DND-41 (cell line): ENCODE measurements at regions not wholly inside any gene's neighbourhood (a gene's known extent, or its start where the extent isn't known, plus 50 kb on each side); places are given as distances from the start of the nearest gene placed in this dataset.

Experiments
- ATAC-seq: fragments of 200-7000 bp; cut with Tn5 transposase; 3 replicates; pipeline ENCODE4 v1.9.1; 2021; ENCODE audit warnings: low read depth; ENCODE audit not compliant: insufficient read depth
- DNase-seq: peaks from one replicate; pipeline ENCODE4 v3.0.0-alpha.2; 2020
- H2AFZ ChIP-seq: 2 replicates; pipeline ENCODE4 v1.6.0; 2012; ENCODE audit warnings: low read depth, low read length
- H3K27ac ChIP-seq: 2 replicates; pipeline ENCODE4 v1.5.1; 2012; ENCODE audit warnings: low read length, inconsistent platforms
- H3K27me3 ChIP-seq: fragments of 200-600 bp; sonication (generic); 2 replicates; pipeline ENCODE4 v1.6.0; 2012; ENCODE audit warnings: low read length, mild to moderate bottlenecking, inconsistent platforms; ENCODE audit not compliant: insufficient read depth, poor library complexity
- H3K36me3 ChIP-seq: 2 replicates; pipeline ENCODE4 v1.5.1; 2012; ENCODE audit warnings: low read length, inconsistent platforms; ENCODE audit not compliant: insufficient read depth
- H3K4me1 ChIP-seq: 2 replicates; pipeline ENCODE4 v1.5.1; 2012; ENCODE audit warnings: mild to moderate bottlenecking, low read length; ENCODE audit not compliant: insufficient read depth
- H3K4me2 ChIP-seq: 2 replicates; pipeline ENCODE4 v1.6.0; 2012; ENCODE audit warnings: mild to moderate bottlenecking, moderate library complexity, low read length, inconsistent platforms; ENCODE audit not compliant: insufficient read depth
- H3K4me3 ChIP-seq, 2 experiments: fragments of 200-600 bp in 1 of 2; shearing (Covaris generic) in 1 of 2; 2 replicates each; pipeline ENCODE4 v1.5.1; 2012 to 2016; ENCODE audit warnings: inconsistent platforms in 2 of 2, low read length in 2 of 2, mild to moderate bottlenecking in 2 of 2, low read depth in 1 of 2, moderate library complexity in 1 of 2
- H3K79me2 ChIP-seq: 2 replicates; pipeline ENCODE4 v1.6.0; 2012; ENCODE audit warnings: low read length, inconsistent platforms; ENCODE audit not compliant: insufficient read depth
- H3K9ac ChIP-seq: 2 replicates; pipeline ENCODE4 v1.6.0; 2012; ENCODE audit warnings: low read depth, mild to moderate bottlenecking, inconsistent platforms, low read length, moderate library complexity
- H3K9me3 ChIP-seq: 2 replicates; pipeline ENCODE4 v1.5.1; 2012; ENCODE audit warnings: low read length, moderate library complexity, mild to moderate bottlenecking, inconsistent platforms; ENCODE audit not compliant: insufficient read depth, severe bottlenecking
- H4K20me1 ChIP-seq: 2 replicates; pipeline ENCODE4 v1.6.0; 2012; ENCODE audit warnings: low read length; ENCODE audit not compliant: insufficient read depth
- EZH2 ChIP-seq: IDR thresholded peaks from 3 replicates; pipeline ENCODE4 v1.6.1; 2012; ENCODE audit warnings: borderline replicate concordance, low read depth, mild to moderate bottlenecking, moderate library complexity, low read length, inconsistent platforms; ENCODE audit not compliant: severe bottlenecking
- TF ChIP-seq, protein P1 (sequence below): IDR thresholded peaks from 2 replicates; pipeline ENCODE4 v1.5.1; 2012; ENCODE audit warnings: borderline replicate concordance, low read length, moderate library complexity, mild to moderate bottlenecking; ENCODE audit not compliant: poor library complexity, severe bottlenecking; ENCODE audit errors: extremely low read depth

DNA sequence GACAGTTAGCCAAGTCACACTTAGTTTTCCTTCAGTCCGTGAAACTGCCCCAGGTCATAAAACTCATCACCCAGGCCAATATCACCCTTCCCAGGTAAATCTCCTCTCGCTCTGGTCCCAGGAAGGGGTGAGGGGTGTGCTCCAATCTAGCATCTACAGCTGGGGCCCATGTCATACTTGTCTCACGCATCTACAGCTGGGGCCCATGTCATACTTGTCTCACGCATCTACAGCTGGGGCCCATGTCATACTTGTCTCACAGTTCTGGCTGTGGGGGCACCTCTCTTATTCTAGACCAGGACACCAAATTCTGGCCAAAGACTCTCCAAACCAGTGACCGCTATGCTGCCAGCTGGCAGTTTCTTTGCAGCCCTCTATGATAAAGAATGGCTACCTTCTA, 123.3 kb upstream of the DLGAP1 start:
- H3K27ac ChIP-seq = no peak overlapping the region

DNA sequence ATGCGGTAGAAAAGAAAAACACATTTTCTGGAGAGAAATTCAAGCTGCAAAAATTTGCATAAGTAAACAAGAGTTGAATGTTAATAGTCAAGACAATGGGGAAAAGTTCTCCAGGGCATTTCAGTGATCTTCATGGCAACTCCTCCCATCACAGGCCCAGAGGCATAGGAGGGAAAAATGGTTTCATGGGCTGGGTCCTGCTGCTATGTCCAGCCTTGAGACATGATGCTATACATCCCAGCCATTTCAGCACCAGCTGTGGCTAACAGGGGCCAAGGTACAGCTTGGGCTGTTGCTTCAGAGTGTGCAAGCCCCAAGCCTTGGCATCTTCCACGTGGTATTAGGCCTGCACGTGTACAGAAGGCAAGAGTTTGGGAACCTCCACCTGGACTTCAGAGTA, 118.6 kb upstream of the DLGAP1 start:
- no peaks in the 10 kb centered on the region for H4K20me1 ChIP-seq
- no peak overlapping the region for H3K4me3 ChIP-seq
- H3K36me3 ChIP-seq = no peaks in the 10 kb centered on the region
- H3K9ac ChIP-seq = no peak overlapping the region
- H3K27ac ChIP-seq = no peak overlapping the region
- no peaks in the 10 kb centered on the region for H3K4me1 ChIP-seq
- no peak overlapping the region for H3K4me2 ChIP-seq
- no peaks in the 10 kb centered on the region for H3K27me3 ChIP-seq
- no peaks in the 10 kb centered on the region for H3K79me2 ChIP-seq
- no peak overlapping the region for H2AFZ ChIP-seq
- peaks cover 9% of the 10 kb centered on the region for H3K9me3 ChIP-seq
- no peak for ATAC-seq
- no peak for DNase-seq
- no peak for TF ChIP-seq EZH2
- TF ChIP-seq, protein P1, sequence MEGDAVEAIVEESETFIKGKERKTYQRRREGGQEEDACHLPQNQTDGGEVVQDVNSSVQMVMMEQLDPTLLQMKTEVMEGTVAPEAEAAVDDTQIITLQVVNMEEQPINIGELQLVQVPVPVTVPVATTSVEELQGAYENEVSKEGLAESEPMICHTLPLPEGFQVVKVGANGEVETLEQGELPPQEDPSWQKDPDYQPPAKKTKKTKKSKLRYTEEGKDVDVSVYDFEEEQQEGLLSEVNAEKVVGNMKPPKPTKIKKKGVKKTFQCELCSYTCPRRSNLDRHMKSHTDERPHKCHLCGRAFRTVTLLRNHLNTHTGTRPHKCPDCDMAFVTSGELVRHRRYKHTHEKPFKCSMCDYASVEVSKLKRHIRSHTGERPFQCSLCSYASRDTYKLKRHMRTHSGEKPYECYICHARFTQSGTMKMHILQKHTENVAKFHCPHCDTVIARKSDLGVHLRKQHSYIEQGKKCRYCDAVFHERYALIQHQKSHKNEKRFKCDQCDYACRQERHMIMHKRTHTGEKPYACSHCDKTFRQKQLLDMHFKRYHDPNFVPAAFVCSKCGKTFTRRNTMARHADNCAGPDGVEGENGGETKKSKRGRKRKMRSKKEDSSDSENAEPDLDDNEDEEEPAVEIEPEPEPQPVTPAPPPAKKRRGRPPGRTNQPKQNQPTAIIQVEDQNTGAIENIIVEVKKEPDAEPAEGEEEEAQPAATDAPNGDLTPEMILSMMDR = no peak

More for the DNA sequence above, 123.3 kb upstream of the DLGAP1 start:
- no peak overlapping the region for H3K4me2 ChIP-seq
- no peaks in the 10 kb centered on the region for H3K4me1 ChIP-seq
- no peak overlapping the region for H3K9ac ChIP-seq
- H3K36me3 ChIP-seq = no peaks in the 10 kb centered on the region
- ATAC-seq (no peak), DNase-seq (no peak)
- H2AFZ ChIP-seq = no peak overlapping the region
- H3K9me3 ChIP-seq = peaks cover 9% of the 10 kb centered on the region
- H4K20me1 ChIP-seq = no peaks in the 10 kb centered on the region
- H3K4me3 ChIP-seq = no peak overlapping the region
- no peaks in the 10 kb centered on the region for H3K27me3 ChIP-seq
- TF ChIP-seq EZH2 = no peak
- TF ChIP-seq, protein P1 = no peak
- H3K79me2 ChIP-seq = no peaks in the 10 kb centered on the region

DNA sequence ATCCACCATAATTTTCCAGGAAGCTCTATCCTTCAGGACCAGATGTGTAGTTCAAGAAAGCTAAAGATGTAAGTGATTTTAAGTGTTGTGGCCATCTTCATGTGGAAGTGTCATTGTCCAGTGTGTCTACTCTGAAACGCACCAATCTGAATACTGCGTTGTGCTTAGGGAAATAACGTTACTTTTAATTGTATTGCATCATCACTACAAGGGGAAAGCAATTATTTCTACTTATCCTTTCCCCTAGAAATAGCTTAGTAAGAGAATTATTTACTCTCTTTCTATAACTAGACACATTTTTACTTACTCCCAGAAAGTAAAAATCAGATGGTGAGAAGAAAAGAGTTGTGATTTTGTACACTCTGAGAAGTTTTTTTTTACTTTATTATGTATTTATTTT, 102.4 kb upstream of the DLGAP1 start:
- H3K9ac ChIP-seq = no peak overlapping the region
- no peak overlapping the region for H3K4me3 ChIP-seq
- H3K79me2 ChIP-seq = no peaks in the 10 kb centered on the region
- H3K36me3 ChIP-seq = no peaks in the 10 kb centered on the region
- no peak overlapping the region for H2AFZ ChIP-seq
- H3K27ac ChIP-seq = no peak overlapping the region
- H3K4me2 ChIP-seq = no peak overlapping the region
- TF ChIP-seq EZH2 = no peak
- TF ChIP-seq, protein P1 = no peak
- no peaks in the 10 kb centered on the region for H3K4me1 ChIP-seq
- ATAC-seq (no peak), DNase-seq (no peak)
- H3K9me3 ChIP-seq = no peaks in the 10 kb centered on the region
- no peaks in the 10 kb centered on the region for H3K27me3 ChIP-seq
- no peaks in the 10 kb centered on the region for H4K20me1 ChIP-seq

DNA sequence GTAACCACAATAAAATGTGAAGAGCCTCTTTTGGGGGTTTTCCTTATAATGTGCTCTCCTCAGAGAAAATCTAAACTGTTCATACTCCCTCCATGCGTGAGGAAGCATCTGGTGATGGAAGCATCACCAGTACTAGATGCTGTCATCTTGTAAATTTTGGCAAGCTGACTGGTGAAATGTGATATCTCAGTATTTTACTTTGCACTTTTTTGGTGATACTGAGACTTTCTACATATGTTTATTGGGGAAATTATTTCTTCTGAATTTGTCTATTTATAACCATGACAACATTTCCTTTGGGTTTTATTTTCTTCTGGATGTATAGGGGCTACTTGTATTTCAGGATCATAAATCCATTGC, 95.9 kb upstream of the DLGAP1 start:
- Histone ChIP-seq H3K27ac (no peak overlapping the region), H3K4me2 (no peak overlapping the region), H3K9ac (no peak overlapping the region), H2AFZ (no peak overlapping the region), H3K4me3 (no peak overlapping the region), H3K36me3 (no peaks in the 10 kb centered on the region), H3K4me1 (no peaks in the 10 kb centered on the region), H3K27me3 (no peaks in the 10 kb centered on the region), H4K20me1 (no peaks in the 10 kb centered on the region), H3K9me3 (no peaks in the 10 kb centered on the region), H3K79me2 (no peaks in the 10 kb centered on the region)
- no peak for TF ChIP-seq EZH2
- TF ChIP-seq, protein P1 = no peak
- DNase-seq (no peak), ATAC-seq (no peak)
